Esophagus squamous epithelium (tissue), 4 donors: ENCODE measurements at regions not wholly inside any gene's neighbourhood (a gene's known extent, or its start where the extent isn't known, plus 50 kb on each side); places are given as distances from the start of the nearest gene placed in this dataset.

Experiments used
- CTCF ChIP-seq, 6 experiments: fragments of 450-650 bp in 4 of 6; fragments of 200-600 bp in 2 of 6; sonication (generic) in 2 of 6; IDR thresholded peaks; one replicate each; pipeline ENCODE4 v1.5.1; 2016 to 2019; ENCODE audit warnings: antibody characterized with exemption in 6 of 6, mild to moderate bottlenecking in 4 of 6, moderate library complexity in 4 of 6
- POLR2A ChIP-seq, 4 donors: fragments of 450-650 bp; IDR thresholded peaks; one replicate each; pipeline ENCODE4 v1.6.1; 2017; ENCODE audit warnings: antibody characterized with exemption in 4 of 4, mild to moderate bottlenecking in 4 of 4, moderate library complexity in 3 of 4

- TF ChIP-seq CTCF (IDR thresholded peaks at IDR 0.05) = no peak
- TF ChIP-seq POLR2A (IDR thresholded peaks at IDR 0.05) = no peak
Measured at GRCh38 chr11:38648604-38649003, 2050.6 kb upstream of the RAG2 start.
